ENCODE measurements at regions not wholly inside any gene's neighbourhood (a gene's known extent, or its start where the extent isn't known, plus 50 kb on each side); places are given as distances from the start of the nearest gene placed in this dataset.

- no peak for TF ChIP-seq CTCF (IDR thresholded peaks at IDR 0.05; ENCODE audit: low read length, missing control alignments)
- DNase-seq (ENCODE audit: low read depth), result no peak
- no peak overlapping the region for H3K4me3 ChIP-seq (replicated peaks; ENCODE audit: low read depth, low read length)
Measured at GRCh38 chr1:29971703-29972102, 735.4 kb downstream of the PTPRU start.

- H3K4me3 ChIP-seq (replicated peaks; ENCODE audit: low read depth, low read length), result no peak overlapping the region
- no peak for DNase-seq (ENCODE audit: low read depth)
- TF ChIP-seq CTCF (IDR thresholded peaks at IDR 0.05; ENCODE audit: low read length, missing control alignments), result no peak
Measured at GRCh38 chr1:29970747-29971325, 734.5 kb downstream of the PTPRU start.

GRCh38 chr1:29969576-29969975, 733.3 kb downstream of the PTPRU start:
- no peak for TF ChIP-seq CTCF (IDR thresholded peaks at IDR 0.05; ENCODE audit: low read length, missing control alignments)
- no peak for DNase-seq (ENCODE audit: low read depth)
- H3K4me3 ChIP-seq (replicated peaks; ENCODE audit: low read depth, low read length), result no peak overlapping the region

- TF ChIP-seq CTCF (IDR thresholded peaks at IDR 0.05; ENCODE audit: low read length, missing control alignments), result no peak
- DNase-seq (ENCODE audit: low read depth), result no peak
- H3K4me3 ChIP-seq (replicated peaks; ENCODE audit: low read depth, low read length), result no peak overlapping the region
Measured at GRCh38 chr1:29967261-29967660, 730.9 kb downstream of the PTPRU start.

- no peak for DNase-seq (ENCODE audit: low read depth)
- no peak for TF ChIP-seq CTCF (IDR thresholded peaks at IDR 0.05; ENCODE audit: low read length, missing control alignments)
- no peak overlapping the region for H3K4me3 ChIP-seq (replicated peaks; ENCODE audit: low read depth, low read length)
Measured at GRCh38 chr1:29966526-29967045, 730.3 kb downstream of the PTPRU start.

- DNase-seq (ENCODE audit: low read depth), result no peak
- H3K4me3 ChIP-seq (replicated peaks; ENCODE audit: low read depth, low read length), result no peak overlapping the region
- no peak for TF ChIP-seq CTCF (IDR thresholded peaks at IDR 0.05; ENCODE audit: low read length, missing control alignments)
Measured at GRCh38 chr1:29964718-29965533, 728.6 kb downstream of the PTPRU start.

Data from fibroblast of pulmonary artery (primary cell).